Lower lobe of right lung (tissue), 2 donors: ENCODE measurements at regions not wholly inside any gene's neighbourhood (a gene's known extent, or its start where the extent isn't known, plus 50 kb on each side); places are given as distances from the start of the nearest gene placed in this dataset.

Experiments
- ATAC-seq, 2 donors: fragments of 200-7000 bp; cut with Tn5 transposase; one replicate each; pipeline ENCODE4 v1.9.1; 2020 to 2022; ENCODE audit warnings: mild to moderate bottlenecking in 2 of 2, moderate library complexity in 2 of 2
- DNase-seq: peaks from one replicate; pipeline ENCODE4 v3.0.0-alpha.2; 2020
- H3K27ac ChIP-seq: fragments of 200-600 bp; one replicate; pipeline ENCODE4 v1.8.0; 2022
- H3K27me3 ChIP-seq: fragments of 200-600 bp; one replicate; pipeline ENCODE4 v1.8.0; 2022; ENCODE audit warnings: low read depth
- H3K36me3 ChIP-seq: fragments of 200-600 bp; one replicate; pipeline ENCODE4 v1.8.0; 2022; ENCODE audit warnings: mild to moderate bottlenecking
- H3K4me1 ChIP-seq: fragments of 200-600 bp; one replicate; pipeline ENCODE4 v1.8.0; 2022
- H3K4me3 ChIP-seq: fragments of 200-600 bp; one replicate; pipeline ENCODE4 v1.8.0; 2022; ENCODE audit warnings: mild to moderate bottlenecking
- H3K9me3 ChIP-seq: fragments of 200-600 bp; one replicate; pipeline ENCODE4 v1.8.0; 2022
- CTCF ChIP-seq: fragments of 200-600 bp; IDR thresholded peaks from one replicate; pipeline ENCODE4 v1.8.0; 2022; ENCODE audit warnings: antibody characterized with exemption, mild to moderate bottlenecking
- intact Hi-C: fragments of 100-400 bp; cut with DNase I; formaldehyde crosslinking; loops from one replicate; pipeline ENCODE4 v1.11.0; 2022
- donor health status: DM: no; HTN: yes; CAD: no; lungs with severe emphysema.

DNA sequence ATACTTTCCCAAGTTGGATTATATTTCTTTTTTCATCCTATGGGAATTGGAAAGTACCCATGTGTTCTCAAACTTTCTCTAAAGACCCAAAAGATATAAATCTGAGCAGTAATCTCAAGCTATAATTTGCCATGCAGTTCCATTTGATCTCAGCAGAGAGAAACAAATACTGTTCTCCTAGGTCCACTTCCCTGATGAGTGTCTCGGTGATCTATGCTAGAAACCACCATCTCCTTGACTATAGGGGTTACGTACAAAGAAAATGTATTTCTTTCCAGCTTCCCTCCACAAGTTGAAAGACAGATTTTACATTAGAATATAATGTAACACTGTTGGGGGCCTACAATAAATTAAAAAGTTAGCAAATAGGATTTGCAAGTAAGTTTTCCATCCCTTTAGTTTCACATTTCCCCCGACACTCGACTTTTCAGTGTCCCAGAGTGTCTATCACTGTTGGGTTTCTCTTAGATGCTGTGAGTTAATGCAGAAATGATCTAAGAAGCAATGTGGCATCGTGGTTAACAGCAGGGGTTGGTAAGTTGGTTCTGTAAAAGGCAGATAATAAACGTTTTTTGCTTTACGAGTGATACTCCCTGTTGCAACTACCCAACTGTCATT lies 465.1 kb upstream of the CFAP20DC start:
- H3K9me3 ChIP-seq = no peaks in the 10 kb centered on the region
- no peaks in the 10 kb centered on the region for H3K27me3 ChIP-seq
- intact Hi-C loops = no loop called here
- no peak for TF ChIP-seq CTCF
- ATAC-seq (no peak), DNase-seq (no peak)
- H3K4me1 ChIP-seq = no peaks in the 10 kb centered on the region
- H3K4me3 ChIP-seq = no peak overlapping the region
- no peaks in the 10 kb centered on the region for H3K36me3 ChIP-seq
- no peak overlapping the region for H3K27ac ChIP-seq

- intact Hi-C loops = no loop called here
- Histone ChIP-seq H3K27me3 (no peaks in the 10 kb centered on the region), H3K27ac (no peak overlapping the region), H3K9me3 (no peaks in the 10 kb centered on the region), H3K4me3 (no peak overlapping the region), H3K4me1 (no peaks in the 10 kb centered on the region), H3K36me3 (no peaks in the 10 kb centered on the region)
- no peak for ATAC-seq
- no peak for TF ChIP-seq CTCF
- no peak for DNase-seq
Observed at GRCh38 chr3:59513570-59513969, 463.7 kb upstream of the CFAP20DC start.

DNA sequence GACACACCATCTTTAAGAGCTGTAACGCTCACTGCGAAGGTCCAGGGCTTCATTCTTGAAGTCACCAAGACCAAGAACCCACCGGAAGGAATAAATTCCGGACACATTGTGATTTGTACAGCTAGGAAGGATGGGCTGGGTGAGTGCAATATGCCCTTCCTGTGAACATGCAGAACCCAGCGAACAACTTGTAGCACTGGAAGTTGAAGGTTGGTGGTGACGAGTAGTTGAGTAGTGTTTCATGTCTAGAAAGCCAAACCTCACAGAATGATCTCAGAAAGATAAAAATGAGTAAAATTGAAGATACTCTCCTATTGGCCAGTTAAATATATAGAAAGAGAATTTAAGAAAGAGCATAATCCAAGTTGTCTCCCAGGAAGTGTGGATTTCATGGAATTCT lies 462.2 kb upstream of the CFAP20DC start:
- no peak for ATAC-seq
- H3K4me3 ChIP-seq = no peak overlapping the region
- intact Hi-C loops = no loop called here
- H3K36me3 ChIP-seq = no peaks in the 10 kb centered on the region
- DNase-seq = no peak
- no peak overlapping the region for H3K27ac ChIP-seq
- H3K9me3 ChIP-seq = no peaks in the 10 kb centered on the region
- TF ChIP-seq CTCF = no peak
- no peaks in the 10 kb centered on the region for H3K4me1 ChIP-seq
- H3K27me3 ChIP-seq = peaks cover 2% of the 10 kb centered on the region

DNA sequence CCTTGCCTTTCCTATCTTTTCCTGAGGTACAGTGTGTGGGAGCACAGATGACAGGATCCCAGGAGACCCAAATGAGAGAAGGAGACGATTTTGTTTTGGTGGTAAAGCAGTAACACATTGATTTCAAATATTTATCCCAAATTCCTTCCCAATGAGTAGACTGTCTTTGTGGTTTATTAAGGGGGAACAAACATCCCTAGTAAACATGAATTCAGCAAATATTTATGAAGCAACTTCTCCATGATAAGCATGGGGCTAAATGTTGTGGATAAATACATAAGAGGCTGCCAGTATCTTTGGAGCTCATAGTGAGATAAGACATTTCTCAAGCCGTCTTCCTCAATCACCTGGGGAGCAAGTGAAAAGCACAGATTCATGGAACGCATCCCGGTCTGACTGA lies 460.8 kb upstream of the CFAP20DC start:
- H3K4me1 ChIP-seq = no peaks in the 10 kb centered on the region
- H3K36me3 ChIP-seq = no peaks in the 10 kb centered on the region
- no peak overlapping the region for H3K27ac ChIP-seq
- no peaks in the 10 kb centered on the region for H3K9me3 ChIP-seq
- peaks cover 2% of the 10 kb centered on the region for H3K27me3 ChIP-seq
- H3K4me3 ChIP-seq = no peak overlapping the region
- TF ChIP-seq CTCF = no peak
- ATAC-seq (no peak), DNase-seq (no peak)
- intact Hi-C loops = no loop called here

DNA sequence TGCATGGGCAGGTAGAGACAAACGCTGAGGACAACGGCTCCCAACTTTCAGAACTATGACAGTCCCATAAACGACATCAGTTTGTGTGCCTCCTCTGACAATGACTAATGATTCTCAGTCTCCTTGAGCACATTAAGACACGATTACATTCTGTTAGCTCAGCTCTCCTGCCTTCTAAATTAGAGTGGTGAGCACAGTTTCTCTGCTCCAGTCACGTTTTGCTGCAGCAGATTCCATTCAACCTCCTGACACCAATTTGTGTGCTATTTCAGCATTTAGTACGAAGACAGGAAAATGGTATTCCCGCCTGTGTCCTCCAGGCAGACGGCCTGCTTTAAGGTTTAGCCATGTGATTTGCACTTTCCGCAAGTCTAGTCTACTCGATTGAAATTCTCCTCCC lies 458.4 kb upstream of the CFAP20DC start:
- no peaks in the 10 kb centered on the region for H3K9me3 ChIP-seq
- H3K4me1 ChIP-seq = no peaks in the 10 kb centered on the region
- no peak for TF ChIP-seq CTCF
- intact Hi-C loops = no loop called here
- no peaks in the 10 kb centered on the region for H3K36me3 ChIP-seq
- H3K27me3 ChIP-seq = peaks cover 2% of the 10 kb centered on the region
- no peak overlapping the region for H3K4me3 ChIP-seq
- ATAC-seq (no peak), DNase-seq (no peak)
- H3K27ac ChIP-seq = no peak overlapping the region

DNA sequence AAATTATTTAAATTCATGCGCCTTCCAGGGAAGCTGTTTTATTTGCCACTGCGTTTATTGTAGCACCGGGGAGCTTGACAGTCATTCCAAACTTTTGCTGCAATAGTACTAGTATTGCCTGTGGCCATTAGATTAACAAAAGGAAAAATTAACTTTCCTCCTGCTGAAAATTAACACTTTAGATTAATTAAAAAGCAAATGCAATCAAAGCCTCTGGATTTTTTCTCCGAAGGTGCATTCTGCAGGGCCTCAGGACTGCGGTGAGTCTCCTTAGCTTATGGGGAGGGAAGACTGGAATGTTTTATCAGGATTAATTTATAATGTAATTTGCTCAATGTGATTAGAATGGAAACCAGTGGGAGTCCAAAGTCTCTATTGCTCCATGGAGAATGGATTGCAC lies 456.4 kb upstream of the CFAP20DC start:
- H3K36me3 ChIP-seq = no peaks in the 10 kb centered on the region
- intact Hi-C loops = no loop called here

More for the DNA sequence above, 456.4 kb upstream of the CFAP20DC start:
- no peaks in the 10 kb centered on the region for H3K4me1 ChIP-seq
- no peak for ATAC-seq
- peaks cover 2% of the 10 kb centered on the region for H3K27me3 ChIP-seq
- no peak overlapping the region for H3K27ac ChIP-seq
- no peaks in the 10 kb centered on the region for H3K9me3 ChIP-seq
- no peak for TF ChIP-seq CTCF
- no peak overlapping the region for H3K4me3 ChIP-seq
- no peak for DNase-seq
